Panc1 (cell line): ENCODE measurements at regions not wholly inside any gene's neighbourhood (a gene's known extent, or its start where the extent isn't known, plus 50 kb on each side); places are given as distances from the start of the nearest gene placed in this dataset.

ENCODE experiments used
- SIN3A ChIP-seq: IDR thresholded peaks from 2 replicates; pipeline ENCODE4 v1.6.1; 2012; ENCODE audit warnings: low read depth, mild to moderate bottlenecking, low read length, moderate library complexity, borderline replicate concordance; ENCODE audit not compliant: insufficient read depth
- TCF7L2 ChIP-seq: IDR thresholded peaks from 2 replicates; pipeline ENCODE4 v1.6.1; 2011; ENCODE audit warnings: mild to moderate bottlenecking, low read depth, low read length, inconsistent platforms
- TF ChIP-seq, protein P1 (sequence below): fragments of 450-650 bp; IDR thresholded peaks from 2 replicates; pipeline ENCODE4 v1.5.1; 2017; ENCODE audit warnings: mild to moderate bottlenecking
- TF ChIP-seq, protein P2 (sequence below), 2 experiments: IDR thresholded peaks; 2 replicates each; pipeline ENCODE4 v1.6.1; 2011 to 2012; ENCODE audit warnings: low read depth in 2 of 2, control low read depth in 1 of 2, low read length in 1 of 2, mild to moderate bottlenecking in 1 of 2, moderate library complexity in 1 of 2; ENCODE audit not compliant: insufficient read depth in 1 of 2

DNA sequence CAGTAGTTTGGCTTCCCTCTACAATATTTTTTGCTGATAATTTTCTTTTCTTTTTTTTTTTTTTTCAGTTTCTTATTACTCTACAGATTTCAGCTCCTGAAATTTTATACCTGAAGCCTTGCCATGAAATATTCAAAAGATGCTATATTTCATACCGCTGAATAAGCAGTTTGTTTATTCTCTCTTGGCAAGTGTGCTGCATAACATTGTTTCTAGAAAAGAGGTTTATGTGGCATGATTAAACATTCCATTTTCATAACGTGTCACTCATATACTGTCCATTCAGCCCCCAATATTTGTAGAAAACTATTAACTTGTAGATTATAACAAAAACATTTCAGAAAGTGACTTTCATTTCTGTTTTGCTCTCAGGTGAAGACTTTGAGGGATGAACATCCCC lies 174.4 kb upstream of the NOX3 start:
- TF ChIP-seq, protein P1, sequence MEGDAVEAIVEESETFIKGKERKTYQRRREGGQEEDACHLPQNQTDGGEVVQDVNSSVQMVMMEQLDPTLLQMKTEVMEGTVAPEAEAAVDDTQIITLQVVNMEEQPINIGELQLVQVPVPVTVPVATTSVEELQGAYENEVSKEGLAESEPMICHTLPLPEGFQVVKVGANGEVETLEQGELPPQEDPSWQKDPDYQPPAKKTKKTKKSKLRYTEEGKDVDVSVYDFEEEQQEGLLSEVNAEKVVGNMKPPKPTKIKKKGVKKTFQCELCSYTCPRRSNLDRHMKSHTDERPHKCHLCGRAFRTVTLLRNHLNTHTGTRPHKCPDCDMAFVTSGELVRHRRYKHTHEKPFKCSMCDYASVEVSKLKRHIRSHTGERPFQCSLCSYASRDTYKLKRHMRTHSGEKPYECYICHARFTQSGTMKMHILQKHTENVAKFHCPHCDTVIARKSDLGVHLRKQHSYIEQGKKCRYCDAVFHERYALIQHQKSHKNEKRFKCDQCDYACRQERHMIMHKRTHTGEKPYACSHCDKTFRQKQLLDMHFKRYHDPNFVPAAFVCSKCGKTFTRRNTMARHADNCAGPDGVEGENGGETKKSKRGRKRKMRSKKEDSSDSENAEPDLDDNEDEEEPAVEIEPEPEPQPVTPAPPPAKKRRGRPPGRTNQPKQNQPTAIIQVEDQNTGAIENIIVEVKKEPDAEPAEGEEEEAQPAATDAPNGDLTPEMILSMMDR = no peak
- TF ChIP-seq TCF7L2 (no peak), SIN3A (no peak)
- TF ChIP-seq, protein P2, sequence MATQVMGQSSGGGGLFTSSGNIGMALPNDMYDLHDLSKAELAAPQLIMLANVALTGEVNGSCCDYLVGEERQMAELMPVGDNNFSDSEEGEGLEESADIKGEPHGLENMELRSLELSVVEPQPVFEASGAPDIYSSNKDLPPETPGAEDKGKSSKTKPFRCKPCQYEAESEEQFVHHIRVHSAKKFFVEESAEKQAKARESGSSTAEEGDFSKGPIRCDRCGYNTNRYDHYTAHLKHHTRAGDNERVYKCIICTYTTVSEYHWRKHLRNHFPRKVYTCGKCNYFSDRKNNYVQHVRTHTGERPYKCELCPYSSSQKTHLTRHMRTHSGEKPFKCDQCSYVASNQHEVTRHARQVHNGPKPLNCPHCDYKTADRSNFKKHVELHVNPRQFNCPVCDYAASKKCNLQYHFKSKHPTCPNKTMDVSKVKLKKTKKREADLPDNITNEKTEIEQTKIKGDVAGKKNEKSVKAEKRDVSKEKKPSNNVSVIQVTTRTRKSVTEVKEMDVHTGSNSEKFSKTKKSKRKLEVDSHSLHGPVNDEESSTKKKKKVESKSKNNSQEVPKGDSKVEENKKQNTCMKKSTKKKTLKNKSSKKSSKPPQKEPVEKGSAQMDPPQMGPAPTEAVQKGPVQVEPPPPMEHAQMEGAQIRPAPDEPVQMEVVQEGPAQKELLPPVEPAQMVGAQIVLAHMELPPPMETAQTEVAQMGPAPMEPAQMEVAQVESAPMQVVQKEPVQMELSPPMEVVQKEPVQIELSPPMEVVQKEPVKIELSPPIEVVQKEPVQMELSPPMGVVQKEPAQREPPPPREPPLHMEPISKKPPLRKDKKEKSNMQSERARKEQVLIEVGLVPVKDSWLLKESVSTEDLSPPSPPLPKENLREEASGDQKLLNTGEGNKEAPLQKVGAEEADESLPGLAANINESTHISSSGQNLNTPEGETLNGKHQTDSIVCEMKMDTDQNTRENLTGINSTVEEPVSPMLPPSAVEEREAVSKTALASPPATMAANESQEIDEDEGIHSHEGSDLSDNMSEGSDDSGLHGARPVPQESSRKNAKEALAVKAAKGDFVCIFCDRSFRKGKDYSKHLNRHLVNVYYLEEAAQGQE (IDR thresholded peaks at IDR 0.05; ENCODE audit: insufficient read depth in 1 of 2, low read depth in 2 of 2, low read length in 1 of 2) = no peak
